ENCODE measurements at regions not wholly inside any gene's neighbourhood (a gene's known extent, or its start where the extent isn't known, plus 50 kb on each side); places are given as distances from the start of the nearest gene placed in this dataset.

- TF ChIP-seq CTCF (IDR thresholded peaks at IDR 0.05; ENCODE audit: low read length) (no peak), EZH2 (IDR thresholded peaks at IDR 0.05; ENCODE audit: borderline replicate concordance, low read length) (no peak)
These were observed 1548.1 kb upstream of the LRRTM1 start for GRCh38 chr2:81852651-81853050.
